H1 (cell line): ENCODE measurements at regions not wholly inside any gene's neighbourhood (a gene's known extent, or its start where the extent isn't known, plus 50 kb on each side); places are given as distances from the start of the nearest gene placed in this dataset.

Experiments
- CTCF ChIP-seq, 3 experiments: IDR thresholded peaks; 1 replicate in 2 of 3; 2 replicates in 1 of 3; pipeline versions ENCODE4 v1.5.1 to v1.6.1; 2011; ENCODE audit warnings: low read length in 3 of 3, mild to moderate bottlenecking in 3 of 3, inconsistent platforms in 2 of 3, low read depth in 1 of 3, moderate library complexity in 1 of 3; ENCODE audit not compliant: insufficient read depth in 1 of 3; ENCODE audit errors: control extremely low read depth in 1 of 3
- EZH2 ChIP-seq: fragments of 200-600 bp; sonication (generic); IDR thresholded peaks from 2 replicates; pipeline ENCODE4 v1.7.1; 2012; ENCODE audit warnings: low read depth, mild to moderate bottlenecking, moderate library complexity, low read length, inconsistent platforms; ENCODE audit not compliant: severe bottlenecking
- POLR2A ChIP-seq, 2 experiments: IDR thresholded peaks; 1 replicate in 1 of 2; 2 replicates in 1 of 2; pipeline ENCODE4 v1.6.1; 2011; ENCODE audit warnings: low read depth in 2 of 2, low read length in 2 of 2, mild to moderate bottlenecking in 2 of 2; ENCODE audit errors: control extremely low read depth in 1 of 2
- RFX5 ChIP-seq: IDR thresholded peaks from 2 replicates; pipeline ENCODE4 v1.6.1; 2011; ENCODE audit warnings: low read depth, low read length, improper control_type of control experiment, borderline replicate concordance
- RNF2 ChIP-seq: fragments of 200-900, 300-1000 bp; sonication (generic); IDR thresholded peaks from 2 replicates; pipeline ENCODE4 v1.7.1; 2016; ENCODE audit warnings: borderline replicate concordance, low read depth, mild to moderate bottlenecking, antibody characterized with exemption, low read length; ENCODE audit not compliant: poor library complexity, severe bottlenecking; ENCODE audit errors: missing control alignments
- USF2 ChIP-seq: IDR thresholded peaks from 2 replicates; pipeline ENCODE4 v1.6.1; 2011; ENCODE audit warnings: low read length, improper control_type of control experiment
- ZNF274 ChIP-seq: IDR thresholded peaks from 2 replicates; pipeline ENCODE4 v1.7.0; 2012; ENCODE audit warnings: low read length, borderline replicate concordance; ENCODE audit errors: extremely low read depth

- TF ChIP-seq RNF2 (no peak), ZNF274 (no peak), EZH2 (no peak), POLR2A (IDR thresholded peaks at IDR 0.05; ENCODE audit: control extremely low read depth in 1 of 2, low read depth in 2 of 2, low read length in 2 of 2) (no peak), CTCF (IDR thresholded peaks at IDR 0.05; ENCODE audit: control extremely low read depth in 1 of 3, insufficient read depth in 1 of 3, low read depth in 1 of 3, low read length in 3 of 3) (peak in 2 of 3 experiments; percentile 36 to 58; a peak in 3 of 4 replicates), USF2 (no peak), RFX5 (no peak)
Measured at GRCh38 chr9:75482566-75482965, 394.3 kb downstream of the OSTF1 start.
